ENCODE measurements at regions not wholly inside any gene's neighbourhood (a gene's known extent, or its start where the extent isn't known, plus 50 kb on each side); places are given as distances from the start of the nearest gene placed in this dataset.

- TF ChIP-seq TCF7L2 (IDR thresholded peaks at IDR 0.05; ENCODE audit: low read depth, low read length) = no peak
- TF ChIP-seq POLR2AphosphoS5 (IDR thresholded peaks at IDR 0.05; ENCODE audit: low read depth, low read length) = no peak
- no peak for TF ChIP-seq CTCF (IDR thresholded peaks at IDR 0.05)
Measured at GRCh38 chr12:58252914-58253313, 311.5 kb downstream of the ATP23 start.

All from Panc1 (cell line).